Fibroblast of the aortic adventitia (primary cell): ENCODE measurements at regions not wholly inside any gene's neighbourhood (a gene's known extent, or its start where the extent isn't known, plus 50 kb on each side); places are given as distances from the start of the nearest gene placed in this dataset.

Experiments
- DNase-seq: peaks from one replicate; pipeline ENCODE4 v3.0.0-alpha.2; 2010; ENCODE audit warnings: low read depth
- H3K4me3 ChIP-seq: 2 replicates; pipeline ENCODE4 v1.5.1; 2011; ENCODE audit warnings: low read depth, mild to moderate bottlenecking, control low read depth, low read length, moderate library complexity
- CTCF ChIP-seq: IDR thresholded peaks from 2 replicates; pipeline ENCODE4 v1.5.1; 2011; ENCODE audit warnings: mild to moderate bottlenecking, low read length, control low read depth, inconsistent platforms; ENCODE audit not compliant: insufficient read depth

- H3K4me3 ChIP-seq: no peak overlapping the region
- no peak for TF ChIP-seq CTCF
- no peak for DNase-seq
These were observed 135.9 kb downstream of the ITGB8 start for GRCh38 chr7:20466543-20467021.

GRCh38 chr7:20470082-20470481 lies 139.4 kb downstream of the ITGB8 start:
- no peak for TF ChIP-seq CTCF
- no peak overlapping the region for H3K4me3 ChIP-seq
- no peak for DNase-seq

- DNase-seq: no peak
- no peak overlapping the region for H3K4me3 ChIP-seq
- TF ChIP-seq CTCF: no peak
These were observed 140.0 kb downstream of the ITGB8 start for GRCh38 chr7:20470726-20471125.

GRCh38 chr7:20474249-20474648 lies 141.2 kb upstream of the ABCB5 start:
- no peak for DNase-seq
- no peak for TF ChIP-seq CTCF
- no peak overlapping the region for H3K4me3 ChIP-seq

GRCh38 chr7:20475756-20476155 lies 139.7 kb upstream of the ABCB5 start:
- H3K4me3 ChIP-seq: no peak overlapping the region
- no peak for DNase-seq
- TF ChIP-seq CTCF: no peak

GRCh38 chr7:20477067-20477466 lies 138.4 kb upstream of the ABCB5 start:
- no peak for TF ChIP-seq CTCF
- DNase-seq: no peak

GRCh38 chr7:20479706-20480105 lies 135.8 kb upstream of the ABCB5 start:
- no peak for TF ChIP-seq CTCF
- no peak for DNase-seq
- no peak overlapping the region for H3K4me3 ChIP-seq

More at GRCh38 chr7:20477067-20477466, 138.4 kb upstream of the ABCB5 start:
- no peak overlapping the region for H3K4me3 ChIP-seq
